Adrenal gland (tissue), 9 donors: ENCODE measurements at regions not wholly inside any gene's neighbourhood (a gene's known extent, or its start where the extent isn't known, plus 50 kb on each side); places are given as distances from the start of the nearest gene placed in this dataset.

Experiments
- DNase-seq, 7 donors: peaks; one replicate each; pipeline ENCODE4 v3.0.0-alpha.2; 2019 to 2020
- H3K27ac ChIP-seq, 5 donors: fragments of 200-600 bp; sonication (generic) in 4 of 5; 1 replicate in 3 of 5; 2 replicates in 2 of 5; pipeline versions ENCODE4 v1.5.1 to v1.8.0; 2016 to 2020; ENCODE audit warnings: mild to moderate bottlenecking in 1 of 5
- H3K27me3 ChIP-seq: fragments of 200-600 bp; 2 replicates; pipeline ENCODE4 v1.8.0; 2021
- H3K36me3 ChIP-seq, 2 donors: fragments of 200-600 bp; replicated peaks in 1 of 2; 1 replicate in 1 of 2; 2 replicates in 1 of 2; pipeline versions ENCODE4 v1.5.1 to v1.8.0; 2018 to 2022
- H3K4me1 ChIP-seq, 2 donors: fragments of 200-600 bp; replicated peaks in 1 of 2; 1 replicate in 1 of 2; 2 replicates in 1 of 2; pipeline versions ENCODE4 v1.5.1 to v1.8.0; 2018 to 2021
- H3K4me3 ChIP-seq, 4 donors: fragments of 200-600 bp; sonication (generic) in 3 of 4; one replicate each; pipeline ENCODE4 v1.5.1; 2016 to 2018
- H3K9me3 ChIP-seq, 3 donors: fragments of 200-600 bp; sonication (generic) in 1 of 3; replicated peaks in 1 of 3; 1 replicate in 2 of 3; 2 replicates in 1 of 3; pipeline versions ENCODE4 v1.5.1 to v1.8.0; 2016 to 2021
- POLR2A ChIP-seq, 2 donors: fragments of 450-650 bp; IDR thresholded peaks; one replicate each; pipeline ENCODE4 v1.6.1; 2017; ENCODE audit warnings: antibody characterized with exemption in 2 of 2, mild to moderate bottlenecking in 2 of 2, moderate library complexity in 1 of 2
- WGBS, 4 donors: extraction: QIAGEN DNeasy Blood & Tissue Kit in 2 of 4; methylation state at CpG; one replicate each; pipeline versions ENCODE4 v1.1.5 to v1.1.7; 2013 to 2017; 5-methylcytosine and 5-hydroxymethylcytosine counted together
- intact Hi-C, 2 donors: fragments of 100-400 bp; cut with DNase I; formaldehyde crosslinking; loops; one replicate each; pipeline versions ENCODE4 v1.14.1 to v1.15.0; 2022 to 2023
- TF ChIP-seq, protein P1 (sequence below), 6 experiments: fragments of 450-650 bp in 4 of 6; fragments of 200-600 bp in 2 of 6; sonication (generic) in 1 of 6; IDR thresholded peaks; 1 replicate in 5 of 6; 2 replicates in 1 of 6; pipeline versions ENCODE4 v1.5.1 to v1.8.0; 2016 to 2021; ENCODE audit warnings: antibody characterized with exemption in 6 of 6, mild to moderate bottlenecking in 2 of 6, moderate library complexity in 1 of 6
- donor health status: healthy with polysubstance abuse.
- donor health status: Bipolar disorder and iron deficiency.
- donor health status: DM: yes; HTN: yes; CAD: no.
- donor health status: DM: no; HTN: no; CAD: no.
- donor health status: DM: no; HTN: no; CAD: no.

- TF ChIP-seq, protein P1, sequence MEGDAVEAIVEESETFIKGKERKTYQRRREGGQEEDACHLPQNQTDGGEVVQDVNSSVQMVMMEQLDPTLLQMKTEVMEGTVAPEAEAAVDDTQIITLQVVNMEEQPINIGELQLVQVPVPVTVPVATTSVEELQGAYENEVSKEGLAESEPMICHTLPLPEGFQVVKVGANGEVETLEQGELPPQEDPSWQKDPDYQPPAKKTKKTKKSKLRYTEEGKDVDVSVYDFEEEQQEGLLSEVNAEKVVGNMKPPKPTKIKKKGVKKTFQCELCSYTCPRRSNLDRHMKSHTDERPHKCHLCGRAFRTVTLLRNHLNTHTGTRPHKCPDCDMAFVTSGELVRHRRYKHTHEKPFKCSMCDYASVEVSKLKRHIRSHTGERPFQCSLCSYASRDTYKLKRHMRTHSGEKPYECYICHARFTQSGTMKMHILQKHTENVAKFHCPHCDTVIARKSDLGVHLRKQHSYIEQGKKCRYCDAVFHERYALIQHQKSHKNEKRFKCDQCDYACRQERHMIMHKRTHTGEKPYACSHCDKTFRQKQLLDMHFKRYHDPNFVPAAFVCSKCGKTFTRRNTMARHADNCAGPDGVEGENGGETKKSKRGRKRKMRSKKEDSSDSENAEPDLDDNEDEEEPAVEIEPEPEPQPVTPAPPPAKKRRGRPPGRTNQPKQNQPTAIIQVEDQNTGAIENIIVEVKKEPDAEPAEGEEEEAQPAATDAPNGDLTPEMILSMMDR (IDR thresholded peaks at IDR 0.05): no peak
- TF ChIP-seq POLR2A (IDR thresholded peaks at IDR 0.05): no peak
- Histone ChIP-seq H3K36me3 (no peaks in the 10 kb centered on the region), H3K4me1 (no peaks in the 10 kb centered on the region), H3K4me3 (no peak overlapping the region), H3K27ac (no peak overlapping the region), H3K27me3 (no peaks in the 10 kb centered on the region), H3K9me3 (no peaks in the 10 kb centered on the region)
- DNase-seq: peak in 3 of 7 donors; percentile 2 to 20 (median 11)
- intact Hi-C loops: loop anchor here in 1 of 2 donors (10.0 kb wide), 1 partner anchor 121 kb away; no protein-coding TSS in a partner anchor
- 50 to 65% (median 64%) methylated on average over 3 of the region's 3 CpGs for WGBS, 4 donors
Measured at GRCh38 chr5:57653636-57654290, 171.2 kb upstream of the ACTBL2 start.

DNA sequence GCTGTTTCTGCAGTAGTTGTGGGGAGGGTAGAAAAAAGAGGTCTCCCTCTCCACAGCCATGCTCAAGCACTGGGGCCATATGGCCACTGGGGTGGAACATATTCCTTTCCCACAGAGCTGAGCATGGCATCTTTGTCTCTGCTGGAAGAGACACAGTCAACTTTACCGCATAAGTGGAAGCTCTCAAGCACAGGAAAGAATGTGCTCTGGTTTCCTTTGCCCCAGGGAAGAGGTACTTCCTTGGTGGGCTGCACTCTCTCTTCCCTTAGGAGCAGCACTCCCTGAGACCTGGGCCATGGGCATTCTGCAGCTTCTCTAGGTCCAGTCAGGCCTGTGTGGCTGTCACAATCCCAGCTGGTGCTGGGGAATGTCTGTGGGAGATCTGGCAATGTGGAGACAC lies 168.5 kb upstream of the ACTBL2 start:
- 88 to 100% (median 92%) methylated on average over 1 of the region's 1 CpG for WGBS, 4 donors

DNA sequence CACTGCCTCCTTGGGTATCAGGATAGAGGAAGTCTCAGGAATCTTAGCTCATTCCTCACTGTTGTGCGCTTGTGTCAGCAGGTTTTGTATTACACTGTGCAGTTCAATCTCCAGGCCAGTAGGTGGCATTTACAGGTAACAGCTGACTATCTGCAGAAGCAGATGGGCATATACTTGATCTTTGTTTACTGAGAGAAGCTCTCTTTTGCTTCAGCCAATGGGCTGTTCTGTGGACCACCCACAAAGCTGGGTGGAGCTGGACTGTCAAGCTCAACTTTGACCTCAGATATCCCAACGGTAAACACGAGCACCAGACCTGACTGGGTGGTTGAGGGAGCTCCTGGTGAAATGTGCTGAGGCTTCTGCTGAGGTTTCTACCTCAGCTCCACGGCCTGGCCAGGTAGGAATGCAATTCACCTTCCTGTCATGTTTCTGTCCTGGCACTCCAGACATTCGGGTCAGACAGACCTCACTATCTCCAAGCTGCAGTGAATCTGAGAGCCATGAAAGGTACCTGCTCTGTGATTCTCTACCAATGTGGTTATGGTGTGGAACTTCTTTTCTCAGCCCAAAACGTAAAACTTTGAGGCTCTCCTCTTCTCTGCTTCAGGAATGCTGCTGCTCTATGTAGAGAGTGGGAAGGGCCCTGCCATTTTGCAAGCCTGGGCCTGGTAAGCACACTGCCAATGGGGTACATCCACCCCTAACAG lies 167.9 kb upstream of the ACTBL2 start:
- Histone ChIP-seq H3K9me3 (no peaks in the 10 kb centered on the region), H3K4me1 (no peaks in the 10 kb centered on the region), H3K36me3 (no peaks in the 10 kb centered on the region), H3K27ac (no peak overlapping the region), H3K27me3 (no peaks in the 10 kb centered on the region), H3K4me3 (no peak overlapping the region)
- DNase-seq: peak; percentile 30 to 77 (median 60)
- no peak for TF ChIP-seq POLR2A (IDR thresholded peaks at IDR 0.05)
- TF ChIP-seq, protein P1 (IDR thresholded peaks at IDR 0.05): peak; percentile 48 to 80 (median 75)
- WGBS, 4 donors: 73 to 81% (median 75%) methylated on average over 3 to 6 of the region's 6 CpGs
- intact Hi-C loops: loop anchor here in 1 of 2 donors (10.0 kb wide), 1 partner anchor 124 kb away; no protein-coding TSS in a partner anchor

More for the DNA sequence above, 168.5 kb upstream of the ACTBL2 start:
- Histone ChIP-seq H3K27ac (no peak overlapping the region), H3K9me3 (no peaks in the 10 kb centered on the region), H3K4me3 (no peak overlapping the region), H3K27me3 (no peaks in the 10 kb centered on the region), H3K36me3 (no peaks in the 10 kb centered on the region), H3K4me1 (no peaks in the 10 kb centered on the region)
- DNase-seq: no peak
- TF ChIP-seq, protein P1 (IDR thresholded peaks at IDR 0.05): no peak
- TF ChIP-seq POLR2A (IDR thresholded peaks at IDR 0.05): no peak
- intact Hi-C loops: loop anchor here in 1 of 2 donors (10.0 kb wide), 1 partner anchor 124 kb away; no protein-coding TSS in a partner anchor

DNA sequence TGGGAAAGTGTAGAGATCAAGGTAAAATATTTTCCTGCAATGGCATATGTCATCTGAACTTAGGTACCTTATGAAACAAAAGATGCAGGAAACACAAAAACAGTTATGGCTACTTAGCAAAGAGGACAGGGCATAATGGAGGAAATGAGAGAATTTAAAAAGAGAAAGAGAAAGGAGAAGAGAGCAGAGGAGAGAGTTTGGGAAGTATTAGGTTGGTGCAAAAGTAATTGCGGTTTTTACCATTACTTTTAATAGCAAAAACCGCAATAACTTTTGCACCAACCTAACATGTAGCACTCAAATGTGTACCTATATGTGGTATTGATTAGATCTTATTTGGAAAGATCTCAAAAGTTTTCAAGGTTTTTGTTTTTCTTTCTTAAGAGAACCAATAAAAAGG lies 160.1 kb upstream of the ACTBL2 start:
- no peaks in the 10 kb centered on the region for H3K36me3 ChIP-seq
- H3K4me3 ChIP-seq: no peak overlapping the region
- WGBS, 4 donors: 83 to 98% (median 96%) methylated on average over 2 of the region's 2 CpGs
- no peaks in the 10 kb centered on the region for H3K27me3 ChIP-seq
- no peaks in the 10 kb centered on the region for H3K9me3 ChIP-seq
- H3K27ac ChIP-seq: no peak overlapping the region
- TF ChIP-seq, protein P1 (IDR thresholded peaks at IDR 0.05): no peak
- TF ChIP-seq POLR2A (IDR thresholded peaks at IDR 0.05): no peak
- H3K4me1 ChIP-seq: no peaks in the 10 kb centered on the region
- DNase-seq: no peak
- intact Hi-C loops: no loop called here
